H1 (cell line): ENCODE measurements at regions not wholly inside any gene's neighbourhood (a gene's known extent, or its start where the extent isn't known, plus 50 kb on each side); places are given as distances from the start of the nearest gene placed in this dataset.

Experiments used
- TF ChIP-seq, protein P1 (sequence below): IDR thresholded peaks from 2 replicates; pipeline ENCODE4 v1.6.1; 2011; ENCODE audit warnings: low read depth, mild to moderate bottlenecking, low read length; ENCODE audit not compliant: insufficient read depth

DNA sequence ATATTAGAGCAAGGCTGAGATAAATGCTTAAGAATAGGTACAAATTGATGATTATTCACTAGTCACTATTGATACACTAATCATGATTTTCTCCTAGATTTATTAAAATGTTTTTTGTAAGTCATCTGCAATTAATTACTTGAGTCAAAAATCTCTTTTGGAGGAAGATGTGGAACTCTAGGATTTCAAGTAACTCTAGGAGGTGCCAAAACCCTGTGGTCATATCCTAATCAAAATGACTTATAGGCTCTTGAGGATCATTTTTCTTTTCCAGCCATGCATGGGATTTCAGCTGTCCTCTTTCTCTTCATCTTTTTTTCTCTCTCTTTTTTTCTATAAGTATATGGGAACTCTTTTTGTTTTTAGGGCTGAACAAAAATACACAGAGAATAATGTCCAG lies 141.8 kb upstream of the CD180 start (continued):
- TF ChIP-seq, protein P1, sequence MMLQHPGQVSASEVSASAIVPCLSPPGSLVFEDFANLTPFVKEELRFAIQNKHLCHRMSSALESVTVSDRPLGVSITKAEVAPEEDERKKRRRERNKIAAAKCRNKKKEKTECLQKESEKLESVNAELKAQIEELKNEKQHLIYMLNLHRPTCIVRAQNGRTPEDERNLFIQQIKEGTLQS = no peak
- TF ChIP-seq, all 59 proteins: peak for 0
